ENCODE measurements at regions not wholly inside any gene's neighbourhood (a gene's known extent, or its start where the extent isn't known, plus 50 kb on each side); places are given as distances from the start of the nearest gene placed in this dataset.

- Histone ChIP-seq H3K27ac (replicated peaks) (no peak overlapping the region), H3K9me3 (replicated peaks) (peaks cover 77% of the 10 kb centered on the region), H3K27me3 (ENCODE audit: low read depth) (no peaks in the 10 kb centered on the region), H3K4me1 (no peaks in the 10 kb centered on the region), H3K4me3 (no peak overlapping the region), H3K36me3 (no peaks in the 10 kb centered on the region)
- intact Hi-C loops (cut with micrococcal nuclease): no loop called here
- no peak for DNase-seq
- TF ChIP-seq CTCF (IDR thresholded peaks at IDR 0.05; ENCODE audit: borderline replicate concordance): no peak
Observed at GRCh38 chr6:78132671-78133410, 480.0 kb downstream of the MEI4 start.

- intact Hi-C loops (cut with micrococcal nuclease): no loop called here
- no peak for TF ChIP-seq CTCF (IDR thresholded peaks at IDR 0.05; ENCODE audit: borderline replicate concordance)
- Histone ChIP-seq H3K4me1 (no peaks in the 10 kb centered on the region), H3K9me3 (replicated peaks) (peaks cover 43% of the 10 kb centered on the region), H3K27me3 (ENCODE audit: low read depth) (no peaks in the 10 kb centered on the region), H3K4me3 (no peak overlapping the region), H3K36me3 (no peaks in the 10 kb centered on the region), H3K27ac (replicated peaks) (no peak overlapping the region)
- no peak for DNase-seq
Observed at GRCh38 chr6:78150425-78150824, 497.6 kb downstream of the MEI4 start.

- no peak for TF ChIP-seq CTCF (IDR thresholded peaks at IDR 0.05; ENCODE audit: borderline replicate concordance)
Observed at GRCh38 chr6:78153976-78154375, 501.1 kb downstream of the MEI4 start.

GRCh38 chr6:78157606-78158005, 504.8 kb downstream of the MEI4 start:
- no peaks in the 10 kb centered on the region for H3K36me3 ChIP-seq

More at GRCh38 chr6:78153976-78154375, 501.1 kb downstream of the MEI4 start:
- intact Hi-C loops (cut with micrococcal nuclease): no loop called here
- H3K27ac ChIP-seq (replicated peaks): no peak overlapping the region
- H3K27me3 ChIP-seq (ENCODE audit: low read depth): no peaks in the 10 kb centered on the region
- peaks cover 20% of the 10 kb centered on the region for H3K9me3 ChIP-seq (replicated peaks)
- no peaks in the 10 kb centered on the region for H3K4me1 ChIP-seq
- no peaks in the 10 kb centered on the region for H3K36me3 ChIP-seq
- H3K4me3 ChIP-seq: no peak overlapping the region
- DNase-seq: no peak

GRCh38 chr6:78188891-78189290, 536.1 kb downstream of the MEI4 start:
- Histone ChIP-seq H3K27me3 (ENCODE audit: low read depth) (no peaks in the 10 kb centered on the region), H3K36me3 (no peaks in the 10 kb centered on the region), H3K27ac (replicated peaks) (no peak overlapping the region), H3K9me3 (replicated peaks) (no peaks in the 10 kb centered on the region), H3K4me3 (no peak overlapping the region), H3K4me1 (no peaks in the 10 kb centered on the region)
- intact Hi-C loops (cut with micrococcal nuclease): no loop called here
- no peak for DNase-seq
- no peak for TF ChIP-seq CTCF (IDR thresholded peaks at IDR 0.05; ENCODE audit: borderline replicate concordance)

More at GRCh38 chr6:78157606-78158005, 504.8 kb downstream of the MEI4 start:
- no peak for DNase-seq
- no peak overlapping the region for H3K4me3 ChIP-seq
- H3K9me3 ChIP-seq (replicated peaks): peaks cover 4% of the 10 kb centered on the region
- intact Hi-C loops (cut with micrococcal nuclease): no loop called here
- no peak for TF ChIP-seq CTCF (IDR thresholded peaks at IDR 0.05; ENCODE audit: borderline replicate concordance)
- no peak overlapping the region for H3K27ac ChIP-seq (replicated peaks)
- H3K4me1 ChIP-seq: no peaks in the 10 kb centered on the region
- no peaks in the 10 kb centered on the region for H3K27me3 ChIP-seq (ENCODE audit: low read depth)

Data from left ventricle myocardium inferior (tissue), 1 donor.